Nephron progenitor cell (in vitro differentiated cells): ENCODE measurements at regions not wholly inside any gene's neighbourhood (a gene's known extent, or its start where the extent isn't known, plus 50 kb on each side); places are given as distances from the start of the nearest gene placed in this dataset.
A peak's percentile ranks its signal among the peaks of the same experiment; 100 is the strongest.

Source experiments
- DNase-seq: peaks from one replicate; pipeline ENCODE4 v3.0.0; 2021
- H3K27ac Mint-ChIP-seq: 2 replicates; pipeline ENCODE4 v1.8.0; 2021; ENCODE audit warnings: mild to moderate bottlenecking, moderate library complexity, mixed read lengths
- H3K27me3 Mint-ChIP-seq: 2 replicates; pipeline ENCODE4 v1.8.0; 2021; ENCODE audit warnings: mild to moderate bottlenecking, low read depth, mixed read lengths; ENCODE audit not compliant: poor library complexity
- H3K36me3 Mint-ChIP-seq: 2 replicates; pipeline ENCODE4 v1.8.0; 2021; ENCODE audit warnings: low read depth, mixed read lengths
- H3K4me1 Mint-ChIP-seq: 2 replicates; pipeline ENCODE4 v1.8.0; 2021; ENCODE audit warnings: mixed read lengths
- H3K4me3 Mint-ChIP-seq: 2 replicates; pipeline ENCODE4 v1.8.0; 2021; ENCODE audit warnings: mild to moderate bottlenecking, moderate library complexity, mixed read lengths
- H3K9me3 Mint-ChIP-seq: 2 replicates; pipeline ENCODE4 v1.8.0; 2021; ENCODE audit warnings: mild to moderate bottlenecking, moderate library complexity, mixed read lengths
- CTCF ChIP-seq: fragments of 200-600 bp; sonication (generic); IDR thresholded peaks from 2 replicates; pipeline ENCODE4 v1.5.0; 2021; ENCODE audit warnings: antibody characterized with exemption

- TF ChIP-seq CTCF: no peak
- Mint-ChIP-seq H3K36me3 (no peaks in the 10 kb centered on the region), H3K4me3 (no peak overlapping the region), H3K27me3 (no peaks in the 10 kb centered on the region), H3K4me1 (no peaks in the 10 kb centered on the region), H3K9me3 (peaks cover 13% of the 10 kb centered on the region), H3K27ac (no peak overlapping the region)
- DNase-seq: no peak
Measured at GRCh38 chr17:53707566-53707965, 115.2 kb upstream of the KIF2B start.

- Mint-ChIP-seq H3K36me3 (no peaks in the 10 kb centered on the region), H3K4me1 (peaks cover 9% of the 10 kb centered on the region), H3K4me3 (no peak overlapping the region), H3K27me3 (no peaks in the 10 kb centered on the region), H3K9me3 (no peaks in the 10 kb centered on the region), H3K27ac (no peak overlapping the region)
- no peak for TF ChIP-seq CTCF
- no peak for DNase-seq
Measured at GRCh38 chr17:53696286-53696685, 126.4 kb upstream of the KIF2B start.

GRCh38 chr17:53687324-53687723 is 135.4 kb upstream of the KIF2B start:
- DNase-seq: no peak
- Mint-ChIP-seq H3K4me3 (no peak overlapping the region), H3K36me3 (no peaks in the 10 kb centered on the region), H3K9me3 (peaks cover 10% of the 10 kb centered on the region), H3K27ac (no peak overlapping the region), H3K27me3 (no peaks in the 10 kb centered on the region), H3K4me1 (no peaks in the 10 kb centered on the region)
- no peak for TF ChIP-seq CTCF

- no peaks in the 10 kb centered on the region for H3K27me3 Mint-ChIP-seq
- peaks cover 6% of the 10 kb centered on the region for H3K36me3 Mint-ChIP-seq
- no peaks in the 10 kb centered on the region for H3K4me1 Mint-ChIP-seq
- H3K4me3 Mint-ChIP-seq: no peak overlapping the region
- H3K9me3 Mint-ChIP-seq: peaks cover 18% of the 10 kb centered on the region
- H3K27ac Mint-ChIP-seq: no peak overlapping the region
- DNase-seq: no peak
- TF ChIP-seq CTCF: no peak
Measured at GRCh38 chr17:53680745-53681144, 142.0 kb upstream of the KIF2B start.

GRCh38 chr17:53668854-53669253 is 153.9 kb upstream of the KIF2B start:
- no peaks in the 10 kb centered on the region for H3K27me3 Mint-ChIP-seq
- H3K9me3 Mint-ChIP-seq: peaks cover 15% of the 10 kb centered on the region
- H3K4me1 Mint-ChIP-seq: no peaks in the 10 kb centered on the region
- no peak for TF ChIP-seq CTCF
- no peaks in the 10 kb centered on the region for H3K36me3 Mint-ChIP-seq
- H3K27ac Mint-ChIP-seq: peak overlapping the region; percentile 85
- no peak for DNase-seq
- no peak overlapping the region for H3K4me3 Mint-ChIP-seq

GRCh38 chr17:53662608-53663007 is 160.1 kb upstream of the KIF2B start:
- H3K27me3 Mint-ChIP-seq: no peaks in the 10 kb centered on the region
- no peak overlapping the region for H3K4me3 Mint-ChIP-seq
- H3K27ac Mint-ChIP-seq: no peak overlapping the region

More at GRCh38 chr17:53662608-53663007, 160.1 kb upstream of the KIF2B start:
- no peak for DNase-seq
- no peak for TF ChIP-seq CTCF
- Mint-ChIP-seq H3K4me1 (no peaks in the 10 kb centered on the region), H3K36me3 (no peaks in the 10 kb centered on the region), H3K9me3 (peaks cover 10% of the 10 kb centered on the region)
